ENCODE measurements at regions not wholly inside any gene's neighbourhood (a gene's known extent, or its start where the extent isn't known, plus 50 kb on each side); places are given as distances from the start of the nearest gene placed in this dataset.

GRCh38 chr20:6504179-6504578, 263.3 kb upstream of the BMP2 start:
- H3K79me2 ChIP-seq (ENCODE audit: insufficient read depth, low read length), result no peaks in the 10 kb centered on the region
- no peaks in the 10 kb centered on the region for H3K27me3 Mint-ChIP-seq (ENCODE audit: low read depth, unreplicated experiment)
- H4K20me1 ChIP-seq (ENCODE audit: insufficient read depth, low read length), result no peaks in the 10 kb centered on the region
- DNase-seq (ENCODE audit: low read depth) (no peak), FAIRE-seq (no peak)
- no peak overlapping the region for H3K4me3 ChIP-seq (ENCODE audit: insufficient read depth, low read depth, low read length)
- no peaks in the 10 kb centered on the region for H3K27me3 ChIP-seq (ENCODE audit: insufficient read depth, low read length)
- H3K4me2 ChIP-seq (ENCODE audit: low read length), result no peak overlapping the region
- H3K27ac ChIP-seq (ENCODE audit: low read depth, low read length), result no peak overlapping the region
- no peaks in the 10 kb centered on the region for H3K9me3 Mint-ChIP-seq (ENCODE audit: unreplicated experiment)
- TF ChIP-seq CTCF (IDR thresholded peaks at IDR 0.05; ENCODE audit: insufficient read depth, low read depth, low read length) (no peak), EZH2 (IDR thresholded peaks at IDR 0.05; ENCODE audit: insufficient read depth, low read length) (no peak)
- H3K4me1 Mint-ChIP-seq (ENCODE audit: low read depth, unreplicated experiment), result peaks cover 26% of the 10 kb centered on the region
- H3K4me3 Mint-ChIP-seq (ENCODE audit: unreplicated experiment), result no peak overlapping the region
- no peak overlapping the region for H3K27ac Mint-ChIP-seq (ENCODE audit: unreplicated experiment)
- no peak overlapping the region for H3K9ac ChIP-seq (ENCODE audit: low read length)
- no peaks in the 10 kb centered on the region for H3K9me3 ChIP-seq (ENCODE audit: insufficient read depth, low read depth, low read length)
- H2AFZ ChIP-seq (ENCODE audit: low read depth, low read length), result no peak overlapping the region
- no peaks in the 10 kb centered on the region for H3K36me3 Mint-ChIP-seq (ENCODE audit: low read depth, unreplicated experiment)
- H3K36me3 ChIP-seq (ENCODE audit: insufficient read depth, low read length), result no peaks in the 10 kb centered on the region
- peaks cover 12% of the 10 kb centered on the region for H3K4me1 ChIP-seq (ENCODE audit: insufficient read depth, low read length)

- no peak overlapping the region for H2AFZ ChIP-seq (ENCODE audit: low read depth, low read length)
- H3K27ac ChIP-seq (ENCODE audit: low read depth, low read length), result no peak overlapping the region
- no peak overlapping the region for H3K4me2 ChIP-seq (ENCODE audit: low read length)
- FAIRE-seq (no peak), DNase-seq (ENCODE audit: low read depth) (no peak)
- Mint-ChIP-seq H3K36me3 (ENCODE audit: low read depth, unreplicated experiment) (no peaks in the 10 kb centered on the region), H3K27me3 (ENCODE audit: low read depth, unreplicated experiment) (no peaks in the 10 kb centered on the region), H3K9me3 (ENCODE audit: unreplicated experiment) (no peaks in the 10 kb centered on the region), H3K4me1 (ENCODE audit: low read depth, unreplicated experiment) (peaks cover 26% of the 10 kb centered on the region), H3K4me3 (ENCODE audit: unreplicated experiment) (no peak overlapping the region), H3K27ac (ENCODE audit: unreplicated experiment) (peak overlapping the region; percentile 50)
- no peaks in the 10 kb centered on the region for H3K27me3 ChIP-seq (ENCODE audit: insufficient read depth, low read length)
- H3K4me1 ChIP-seq (ENCODE audit: insufficient read depth, low read length), result peaks cover 12% of the 10 kb centered on the region
- no peak overlapping the region for H3K9ac ChIP-seq (ENCODE audit: low read length)
- no peak for TF ChIP-seq CTCF (IDR thresholded peaks at IDR 0.05; ENCODE audit: insufficient read depth, low read depth, low read length)
- no peak for TF ChIP-seq EZH2 (IDR thresholded peaks at IDR 0.05; ENCODE audit: insufficient read depth, low read length)
- H3K4me3 ChIP-seq (ENCODE audit: insufficient read depth, low read depth, low read length), result no peak overlapping the region
- no peaks in the 10 kb centered on the region for H3K79me2 ChIP-seq (ENCODE audit: insufficient read depth, low read length)
- H3K9me3 ChIP-seq (ENCODE audit: insufficient read depth, low read depth, low read length), result no peaks in the 10 kb centered on the region
- H3K36me3 ChIP-seq (ENCODE audit: insufficient read depth, low read length), result no peaks in the 10 kb centered on the region
- H4K20me1 ChIP-seq (ENCODE audit: insufficient read depth, low read length), result no peaks in the 10 kb centered on the region
Measured at GRCh38 chr20:6502999-6503398, 264.5 kb upstream of the BMP2 start.

- H3K4me1 Mint-ChIP-seq (ENCODE audit: low read depth, unreplicated experiment), result peaks cover 26% of the 10 kb centered on the region
- no peak overlapping the region for H3K27ac Mint-ChIP-seq (ENCODE audit: unreplicated experiment)
- H4K20me1 ChIP-seq (ENCODE audit: insufficient read depth, low read length), result no peaks in the 10 kb centered on the region
- H3K36me3 Mint-ChIP-seq (ENCODE audit: low read depth, unreplicated experiment), result no peaks in the 10 kb centered on the region
- H3K9me3 Mint-ChIP-seq (ENCODE audit: unreplicated experiment), result no peaks in the 10 kb centered on the region
- peak; percentile 38 for DNase-seq (ENCODE audit: low read depth)
- H3K4me3 Mint-ChIP-seq (ENCODE audit: unreplicated experiment), result no peak overlapping the region
- H3K27me3 ChIP-seq (ENCODE audit: insufficient read depth, low read length), result no peaks in the 10 kb centered on the region
- no peaks in the 10 kb centered on the region for H3K36me3 ChIP-seq (ENCODE audit: insufficient read depth, low read length)
- H3K4me2 ChIP-seq (ENCODE audit: low read length), result peak overlapping the region; percentile 2
- peaks cover 12% of the 10 kb centered on the region for H3K4me1 ChIP-seq (ENCODE audit: insufficient read depth, low read length)
- H3K27me3 Mint-ChIP-seq (ENCODE audit: low read depth, unreplicated experiment), result no peaks in the 10 kb centered on the region
- no peak overlapping the region for H3K9ac ChIP-seq (ENCODE audit: low read length)
- H3K9me3 ChIP-seq (ENCODE audit: insufficient read depth, low read depth, low read length), result no peaks in the 10 kb centered on the region
- FAIRE-seq, result no peak
- H2AFZ ChIP-seq (ENCODE audit: low read depth, low read length), result no peak overlapping the region
- TF ChIP-seq EZH2 (IDR thresholded peaks at IDR 0.05; ENCODE audit: insufficient read depth, low read length) (no peak), CTCF (IDR thresholded peaks at IDR 0.05; ENCODE audit: insufficient read depth, low read depth, low read length) (no peak)
- H3K79me2 ChIP-seq (ENCODE audit: insufficient read depth, low read length), result no peaks in the 10 kb centered on the region
- no peak overlapping the region for H3K4me3 ChIP-seq (ENCODE audit: insufficient read depth, low read depth, low read length)
- H3K27ac ChIP-seq (ENCODE audit: low read depth, low read length), result no peak overlapping the region
Measured at GRCh38 chr20:6502219-6502618, 265.3 kb upstream of the BMP2 start.

Data from astrocyte (in vitro differentiated cells and primary cell).